Esophagus squamous epithelium (tissue), 5 donors: ENCODE measurements at regions not wholly inside any gene's neighbourhood (a gene's known extent, or its start where the extent isn't known, plus 50 kb on each side); places are given as distances from the start of the nearest gene placed in this dataset.

ENCODE experiments used
- DNase-seq: peaks from one replicate; lab custom pipeline; 2025; lab: John Stamatoyannopoulos, UW
- H3K27ac ChIP-seq, 4 donors: fragments of 200-600 bp; sonication (generic); one replicate each; pipeline ENCODE4 v1.5.1; 2016 to 2019; ENCODE audit warnings: mild to moderate bottlenecking in 1 of 4
- H3K27me3 ChIP-seq, 4 donors: fragments of 200-600 bp; sonication (generic); 1 replicate in 3 of 4; 2 replicates in 1 of 4; pipeline versions ENCODE4 v1.5.1 to v1.6.0; 2017 to 2021; ENCODE audit warnings: antibody characterized with exemption in 1 of 4
- H3K36me3 ChIP-seq, 3 donors: fragments of 200-600 bp; sonication (generic); one replicate each; pipeline ENCODE4 v1.5.1; 2016 to 2019
- H3K4me1 ChIP-seq, 3 donors: fragments of 200-600 bp; sonication (generic); one replicate each; pipeline ENCODE4 v1.5.1; 2017 to 2019
- H3K4me3 ChIP-seq, 4 donors: fragments of 200-600 bp; sonication (generic); 1 replicate in 3 of 4; 2 replicates in 1 of 4; pipeline ENCODE4 v1.5.1; 2016 to 2019; ENCODE audit warnings: mild to moderate bottlenecking in 2 of 4, moderate library complexity in 1 of 4
- H3K9me3 ChIP-seq, 3 donors: fragments of 200-600 bp; sonication (generic); one replicate each; pipeline ENCODE4 v1.5.1; 2016 to 2019
- POLR2A ChIP-seq, 4 donors: fragments of 450-650 bp; IDR thresholded peaks; one replicate each; pipeline ENCODE4 v1.6.1; 2017; ENCODE audit warnings: antibody characterized with exemption in 4 of 4, mild to moderate bottlenecking in 4 of 4, moderate library complexity in 3 of 4
- WGBS, 2 donors: methylation state at CpG; one replicate each; pipeline ENCODE4 v1.1.5; 2018; 5-methylcytosine and 5-hydroxymethylcytosine counted together
- intact Hi-C: fragments of 100-400 bp; cut with DNase I; formaldehyde crosslinking; loops from one replicate; pipeline ENCODE4 v1.15.0; 2022
- TF ChIP-seq, protein P1 (sequence below), 6 experiments: fragments of 450-650 bp in 4 of 6; fragments of 200-600 bp in 2 of 6; sonication (generic) in 2 of 6; IDR thresholded peaks; one replicate each; pipeline ENCODE4 v1.5.1; 2016 to 2019; ENCODE audit warnings: antibody characterized with exemption in 6 of 6, mild to moderate bottlenecking in 4 of 6, moderate library complexity in 4 of 6
- donor health status: DM: yes; HTN: yes; CAD: no.

- no peak for DNase-seq
Measured at GRCh38 chr2:129895061-129895460, 84.4 kb upstream of the RAB6C start.

DNA sequence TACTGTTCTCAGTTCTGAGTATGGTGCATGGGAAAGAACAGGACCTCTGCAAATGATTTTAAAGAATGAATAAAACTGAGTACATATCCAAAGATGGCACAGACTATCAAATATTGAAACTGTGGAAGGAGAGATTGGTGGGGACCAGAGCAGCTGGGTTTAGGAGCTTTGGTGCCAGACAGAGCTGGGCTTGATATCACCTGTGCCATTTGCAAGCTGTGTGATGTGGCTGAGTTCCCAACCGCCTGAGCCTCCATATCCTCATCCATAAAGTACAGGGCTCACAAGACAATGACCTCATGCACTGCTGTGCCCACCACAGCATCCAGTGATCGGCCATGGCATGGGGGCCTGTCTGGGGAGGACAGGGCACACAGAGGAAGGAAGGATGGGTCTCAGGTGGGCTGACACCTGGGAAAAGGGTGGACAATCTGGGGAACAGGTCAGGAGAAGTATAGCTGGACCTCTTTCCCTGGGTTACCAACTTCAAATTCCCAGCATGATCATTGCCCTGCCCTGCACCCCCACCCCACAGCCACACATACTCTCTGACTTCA is 83.9 kb upstream of the RAB6C start:
- 85 to 94% methylated on average over 2 of the region's 2 CpGs for WGBS, 2 donors
- TF ChIP-seq, protein P1, sequence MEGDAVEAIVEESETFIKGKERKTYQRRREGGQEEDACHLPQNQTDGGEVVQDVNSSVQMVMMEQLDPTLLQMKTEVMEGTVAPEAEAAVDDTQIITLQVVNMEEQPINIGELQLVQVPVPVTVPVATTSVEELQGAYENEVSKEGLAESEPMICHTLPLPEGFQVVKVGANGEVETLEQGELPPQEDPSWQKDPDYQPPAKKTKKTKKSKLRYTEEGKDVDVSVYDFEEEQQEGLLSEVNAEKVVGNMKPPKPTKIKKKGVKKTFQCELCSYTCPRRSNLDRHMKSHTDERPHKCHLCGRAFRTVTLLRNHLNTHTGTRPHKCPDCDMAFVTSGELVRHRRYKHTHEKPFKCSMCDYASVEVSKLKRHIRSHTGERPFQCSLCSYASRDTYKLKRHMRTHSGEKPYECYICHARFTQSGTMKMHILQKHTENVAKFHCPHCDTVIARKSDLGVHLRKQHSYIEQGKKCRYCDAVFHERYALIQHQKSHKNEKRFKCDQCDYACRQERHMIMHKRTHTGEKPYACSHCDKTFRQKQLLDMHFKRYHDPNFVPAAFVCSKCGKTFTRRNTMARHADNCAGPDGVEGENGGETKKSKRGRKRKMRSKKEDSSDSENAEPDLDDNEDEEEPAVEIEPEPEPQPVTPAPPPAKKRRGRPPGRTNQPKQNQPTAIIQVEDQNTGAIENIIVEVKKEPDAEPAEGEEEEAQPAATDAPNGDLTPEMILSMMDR (IDR thresholded peaks at IDR 0.05): no peak
- no peak for TF ChIP-seq POLR2A (IDR thresholded peaks at IDR 0.05)
- Histone ChIP-seq H3K36me3 (no peaks in the 10 kb centered on the region), H3K27me3 (peaks cover 0 to 32% (median 0%) of the 10 kb centered on the region in 4 donors), H3K4me3 (no peak overlapping the region), H3K4me1 (no peaks in the 10 kb centered on the region), H3K27ac (no peak overlapping the region), H3K9me3 (no peaks in the 10 kb centered on the region)
- DNase-seq: no peak
- intact Hi-C loops: no loop called here

More at GRCh38 chr2:129895061-129895460, 84.4 kb upstream of the RAB6C start:
- Histone ChIP-seq H3K4me3 (no peak overlapping the region), H3K27ac (no peak overlapping the region), H3K4me1 (no peaks in the 10 kb centered on the region), H3K9me3 (no peaks in the 10 kb centered on the region), H3K27me3 (peaks cover 0 to 32% (median 0%) of the 10 kb centered on the region in 4 donors), H3K36me3 (no peaks in the 10 kb centered on the region)
- TF ChIP-seq, protein P1 (IDR thresholded peaks at IDR 0.05): no peak
- no peak for TF ChIP-seq POLR2A (IDR thresholded peaks at IDR 0.05)
- intact Hi-C loops: no loop called here
- WGBS, 2 donors: no CpG with 5 or more reads among the region's 5 CpGs

- intact Hi-C loops: no loop called here
- 63 to 79% methylated on average over 5 to 7 of the region's 9 CpGs for WGBS, 2 donors
- no peak for DNase-seq
- Histone ChIP-seq H3K36me3 (no peaks in the 10 kb centered on the region), H3K4me3 (no peak overlapping the region), H3K9me3 (no peaks in the 10 kb centered on the region), H3K4me1 (no peaks in the 10 kb centered on the region), H3K27ac (no peak overlapping the region), H3K27me3 (peaks cover 0 to 30% (median 0%) of the 10 kb centered on the region in 4 donors)
- TF ChIP-seq, protein P1 (IDR thresholded peaks at IDR 0.05): no peak
- no peak for TF ChIP-seq POLR2A (IDR thresholded peaks at IDR 0.05)
Measured at GRCh38 chr2:129896226-129897100, 83.0 kb upstream of the RAB6C start.

GRCh38 chr2:129901754-129902415 is 77.6 kb upstream of the RAB6C start:
- TF ChIP-seq, protein P1 (IDR thresholded peaks at IDR 0.05): no peak
- TF ChIP-seq POLR2A (IDR thresholded peaks at IDR 0.05): no peak
- Histone ChIP-seq H3K36me3 (no peaks in the 10 kb centered on the region), H3K27me3 (peaks cover 0 to 10% (median 0%) of the 10 kb centered on the region in 4 donors), H3K27ac (no peak overlapping the region), H3K4me3 (no peak overlapping the region), H3K9me3 (no peaks in the 10 kb centered on the region), H3K4me1 (no peaks in the 10 kb centered on the region)
- 80 to 84% methylated on average over 2 to 3 of the region's 3 CpGs for WGBS, 2 donors
- DNase-seq: no peak
- intact Hi-C loops: no loop called here
